Loucy (cell line): ENCODE measurements at regions not wholly inside any gene's neighbourhood (a gene's known extent, or its start where the extent isn't known, plus 50 kb on each side); places are given as distances from the start of the nearest gene placed in this dataset.
"Not testable (repeated sequence)": the region's sequence is repeated elsewhere in the genome, so short reads cannot be mapped to it uniquely, and the experiment has no call there.

Source experiments
- H2AFZ ChIP-seq: fragments of 200-600 bp; sonication (generic); 2 replicates; pipeline ENCODE4 v1.6.0; 2016; ENCODE audit warnings: antibody characterized with exemption, mild to moderate bottlenecking, low read length, moderate library complexity
- H3F3A ChIP-seq: fragments of 200-600 bp; 2 replicates; pipeline ENCODE4 v1.6.0; 2016; ENCODE audit warnings: antibody characterized with exemption, low read depth, mild to moderate bottlenecking
- H3K27me3 ChIP-seq: fragments of 200-600 bp; sonication (generic); 2 replicates; pipeline ENCODE4 v1.6.1; 2014; ENCODE audit warnings: low read length, mild to moderate bottlenecking; ENCODE audit not compliant: insufficient read depth, poor library complexity, severe bottlenecking
- H3K36me3 ChIP-seq: fragments of 200-600 bp; sonication (generic); 2 replicates; pipeline ENCODE4 v1.6.1; 2016; ENCODE audit warnings: low read length; ENCODE audit not compliant: insufficient read depth
- H3K4me1 ChIP-seq: fragments of 200-600 bp; sonication (generic); 2 replicates; pipeline ENCODE4 v1.5.1; 2014; ENCODE audit warnings: low read length, mild to moderate bottlenecking; ENCODE audit not compliant: insufficient read depth, poor library complexity, severe bottlenecking
- H3K4me2 ChIP-seq: fragments of 200-600 bp; sonication (generic); 2 replicates; pipeline ENCODE4 v1.6.0; 2014; ENCODE audit warnings: antibody characterized with exemption, low read length, low read depth, mild to moderate bottlenecking; ENCODE audit not compliant: poor library complexity, severe bottlenecking
- H3K4me3 ChIP-seq: fragments of 200-600 bp; sonication (generic); 2 replicates; pipeline ENCODE4 v1.5.1; 2014; ENCODE audit warnings: low read length, mild to moderate bottlenecking, mixed read lengths; ENCODE audit not compliant: poor library complexity, severe bottlenecking
- H3K79me2 ChIP-seq: fragments of 200-600 bp; sonication (generic); 2 replicates; pipeline ENCODE4 v1.6.1; 2014; ENCODE audit warnings: low read length; ENCODE audit not compliant: insufficient read depth
- H3K9ac ChIP-seq: fragments of 200-600 bp; sonication (generic); 2 replicates; pipeline ENCODE4 v1.6.0; 2014; ENCODE audit warnings: mild to moderate bottlenecking, low read depth, low read length, moderate library complexity; ENCODE audit not compliant: poor library complexity, severe bottlenecking
- H3K9me2 ChIP-seq: fragments of 200-600 bp; sonication (generic); replicated peaks from 2 replicates; pipeline ENCODE4 v1.6.1; 2016; ENCODE audit warnings: low read depth, low read length, mixed read lengths
- H3K9me3 ChIP-seq: fragments of 200-600 bp; sonication (generic); 2 replicates; pipeline ENCODE4 v1.6.1; 2014; ENCODE audit warnings: mild to moderate bottlenecking, antibody characterized with exemption, low read length, low read depth; ENCODE audit not compliant: insufficient read depth
- H4K20me1 ChIP-seq: fragments of 200-600 bp; sonication (generic); 2 replicates; pipeline ENCODE4 v1.6.0; 2014; ENCODE audit warnings: antibody characterized with exemption, low read length, mild to moderate bottlenecking; ENCODE audit not compliant: insufficient read depth, poor library complexity, severe bottlenecking
- CTCF ChIP-seq: fragments of 200-600 bp; sonication (generic); conservative IDR thresholded peaks from 2 replicates; pipeline ENCODE4 v1.5.1; 2014; ENCODE audit warnings: mild to moderate bottlenecking, antibody characterized with exemption, low read length
- EZH2phosphoT487 ChIP-seq: fragments of 200-600 bp; IDR thresholded peaks from 2 replicates; pipeline ENCODE4 v1.6.1; 2018; ENCODE audit warnings: antibody characterized with exemption, mild to moderate bottlenecking, moderate library complexity, borderline replicate concordance

- Histone ChIP-seq H3K4me2 (no peak overlapping the region), H3F3A (no peaks in the 10 kb centered on the region), H3K4me3 (no peak overlapping the region), H3K4me1 (no peaks in the 10 kb centered on the region), H3K36me3 (no peaks in the 10 kb centered on the region), H3K27me3 (no peaks in the 10 kb centered on the region), H4K20me1 (no peaks in the 10 kb centered on the region), H3K9me2 (no peaks in the 10 kb centered on the region), H3K9me3 (no peaks in the 10 kb centered on the region), H3K9ac (no peak overlapping the region), H2AFZ (no peak overlapping the region), H3K79me2 (no peaks in the 10 kb centered on the region)
- TF ChIP-seq CTCF (no peak), EZH2phosphoT487 (no peak)
Measured at GRCh38 chr10:20485554-20485953, 411.6 kb downstream of the NEBL start.

GRCh38 chr10:20481054-20481453, 416.1 kb downstream of the NEBL start:
- Histone ChIP-seq H3K9ac (no peak overlapping the region), H3K4me1 (no peaks in the 10 kb centered on the region), H3K9me3 (no peaks in the 10 kb centered on the region), H3K79me2 (no peaks in the 10 kb centered on the region), H3K27me3 (no peaks in the 10 kb centered on the region), H3K36me3 (no peaks in the 10 kb centered on the region), H3K4me3 (no peak overlapping the region), H4K20me1 (no peaks in the 10 kb centered on the region), H3F3A (no peaks in the 10 kb centered on the region), H3K9me2 (no peaks in the 10 kb centered on the region), H2AFZ (no peak overlapping the region), H3K4me2 (no peak overlapping the region)
- no peak for TF ChIP-seq EZH2phosphoT487
- TF ChIP-seq CTCF: no peak

GRCh38 chr10:20480575-20480974, 416.5 kb downstream of the NEBL start:
- H3K4me1 ChIP-seq, H2AFZ ChIP-seq, H3K4me3 ChIP-seq, H3K9me3 ChIP-seq, H3K9me2 ChIP-seq, H3F3A ChIP-seq, H3K9ac ChIP-seq, H4K20me1 ChIP-seq, H3K27me3 ChIP-seq, H3K4me2 ChIP-seq, H3K79me2 ChIP-seq, H3K36me3 ChIP-seq: not testable (repeated sequence)

- no peaks in the 10 kb centered on the region for H3K4me1 ChIP-seq
- no peak overlapping the region for H3K4me2 ChIP-seq
- no peaks in the 10 kb centered on the region for H3K27me3 ChIP-seq
- no peaks in the 10 kb centered on the region for H3K9me3 ChIP-seq
- H2AFZ ChIP-seq: no peak overlapping the region
- H3K36me3 ChIP-seq: no peaks in the 10 kb centered on the region
- no peaks in the 10 kb centered on the region for H3K9me2 ChIP-seq
- no peak overlapping the region for H3K9ac ChIP-seq
- H3F3A ChIP-seq: no peaks in the 10 kb centered on the region
- TF ChIP-seq CTCF: no peak
- TF ChIP-seq EZH2phosphoT487: no peak
- no peak overlapping the region for H3K4me3 ChIP-seq
- no peaks in the 10 kb centered on the region for H4K20me1 ChIP-seq
- no peaks in the 10 kb centered on the region for H3K79me2 ChIP-seq
Measured at GRCh38 chr10:20474064-20474463, 423.0 kb downstream of the NEBL start.
